Stimulated activated CD4-positive, alpha-beta T cell treated with anti-CD3 and anti-CD28 coated beads, Interleukin-15, amount 100 ng/mL, for 24 hours (primary cell): ENCODE measurements at regions not wholly inside any gene's neighbourhood (a gene's known extent, or its start where the extent isn't known, plus 50 kb on each side); places are given as distances from the start of the nearest gene placed in this dataset.

Source experiments
- DNase-seq: peaks from one replicate; pipeline ENCODE4 v3.0.0-alpha.2; 2020

GRCh38 chr15:31474059-31474868, 147.6 kb downstream of the KLF13 start:
- peak; percentile 56 for DNase-seq

GRCh38 chr15:31476236-31476810, 149.7 kb downstream of the KLF13 start:
- no peak for DNase-seq

GRCh38 chr15:31476866-31477265, 150.2 kb downstream of the KLF13 start:
- DNase-seq: no peak

GRCh38 chr15:31477301-31477700, 150.7 kb downstream of the KLF13 start:
- DNase-seq: no peak

GRCh38 chr15:31477851-31478701, 151.4 kb downstream of the KLF13 start:
- no peak for DNase-seq

GRCh38 chr15:31478702-31479221, 152.1 kb downstream of the KLF13 start:
- DNase-seq: no peak

GRCh38 chr15:31480356-31481025, 153.9 kb downstream of the KLF13 start:
- DNase-seq: no peak

- no peak for DNase-seq
These were observed 154.5 kb downstream of the KLF13 start for GRCh38 chr15:31481142-31481541.

GRCh38 chr15:31482122-31482922, 155.7 kb downstream of the KLF13 start:
- DNase-seq: no peak

- peak; percentile 80 for DNase-seq
These were observed 156.7 kb downstream of the KLF13 start for GRCh38 chr15:31483053-31483985.

GRCh38 chr15:31483986-31484951, 157.6 kb downstream of the KLF13 start:
- DNase-seq: peak; percentile 55

- DNase-seq: no peak
These were observed 158.4 kb downstream of the KLF13 start for GRCh38 chr15:31484986-31485385.

- DNase-seq: no peak
These were observed 158.8 kb downstream of the KLF13 start for GRCh38 chr15:31485431-31485830.

GRCh38 chr15:31485911-31486461, 159.4 kb downstream of the KLF13 start:
- no peak for DNase-seq

- DNase-seq: no peak
These were observed 159.9 kb downstream of the KLF13 start for GRCh38 chr15:31486506-31486905.

GRCh38 chr15:31486906-31487695, 160.5 kb downstream of the KLF13 start:
- no peak for DNase-seq

- peak; percentile 48 for DNase-seq
These were observed 161.3 kb downstream of the KLF13 start for GRCh38 chr15:31487811-31488436.
